ENCODE measurements at regions not wholly inside any gene's neighbourhood (a gene's known extent, or its start where the extent isn't known, plus 50 kb on each side); places are given as distances from the start of the nearest gene placed in this dataset.

DNA sequence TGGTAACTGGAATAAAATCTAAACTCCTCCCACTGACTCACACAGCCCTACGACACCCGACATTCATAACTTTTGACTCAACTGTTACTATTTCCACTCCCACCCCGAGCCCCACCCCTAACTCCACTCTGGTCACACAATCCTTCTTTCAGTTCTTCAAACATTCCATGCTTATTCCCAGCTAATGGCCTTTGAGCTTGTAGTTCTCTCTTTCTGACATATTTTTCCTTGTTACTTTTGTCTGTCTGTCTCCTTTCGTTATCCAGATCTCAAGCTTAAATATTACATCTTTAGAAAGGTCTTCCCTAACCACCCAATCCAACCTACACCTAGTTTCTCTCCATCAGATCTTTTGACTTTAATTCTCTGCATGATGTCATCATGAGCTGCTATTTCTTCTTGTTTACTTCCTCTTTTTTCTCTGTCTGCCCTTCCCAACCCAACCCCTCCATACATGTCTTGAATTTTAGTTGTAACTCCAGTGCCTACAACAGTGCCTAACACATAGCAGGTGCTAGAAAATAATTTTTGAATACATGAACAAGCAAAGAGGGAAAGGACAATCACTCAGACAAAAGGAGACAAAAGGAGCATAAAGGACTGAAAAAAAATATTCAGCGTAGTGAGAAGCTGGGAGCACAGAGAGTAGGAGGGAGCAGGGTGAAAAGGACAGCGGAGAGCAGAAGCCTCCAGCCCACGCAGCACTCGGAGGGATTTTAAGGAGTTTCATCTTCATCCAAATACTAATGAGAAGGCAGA, 65.2 kb upstream of the SMIM36 start:
- TF ChIP-seq GABPA (IDR thresholded peaks at IDR 0.05 in 1 of 2, conservative IDR thresholded peaks at IDR 0.05 in 1 of 2) (no peak), RAD21 (IDR thresholded peaks at IDR 0.05) (no peak), CTCF (IDR thresholded peaks at IDR 0.05; ENCODE audit: low read depth, low read length, missing input control) (no peak), YY1 (IDR thresholded peaks at IDR 0.05) (no peak), JUND (IDR thresholded peaks at IDR 0.05) (peak in 1 of 2 donors; percentile 13), HNF4G (IDR thresholded peaks at IDR 0.05) (no peak), TAF1 (conservative IDR thresholded peaks at IDR 0.05) (no peak), REST (IDR thresholded peaks at IDR 0.05) (no peak), SP1 (IDR thresholded peaks at IDR 0.05) (no peak), ZBTB33 (IDR thresholded peaks at IDR 0.05) (no peak)
- TF ChIP-seq, protein P1, sequence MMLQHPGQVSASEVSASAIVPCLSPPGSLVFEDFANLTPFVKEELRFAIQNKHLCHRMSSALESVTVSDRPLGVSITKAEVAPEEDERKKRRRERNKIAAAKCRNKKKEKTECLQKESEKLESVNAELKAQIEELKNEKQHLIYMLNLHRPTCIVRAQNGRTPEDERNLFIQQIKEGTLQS (IDR thresholded peaks at IDR 0.05), result no peak

Measured in liver (tissue), 3 donors.